Astrocyte (in vitro differentiated cells and primary cell): ENCODE measurements at regions not wholly inside any gene's neighbourhood (a gene's known extent, or its start where the extent isn't known, plus 50 kb on each side); places are given as distances from the start of the nearest gene placed in this dataset.

Experiments
- EZH2 ChIP-seq: IDR thresholded peaks from 2 replicates; pipeline ENCODE4 v1.6.1; 2012; ENCODE audit warnings: mild to moderate bottlenecking, low read length, inconsistent platforms; ENCODE audit not compliant: insufficient read depth
- TF ChIP-seq, protein P1 (sequence below): IDR thresholded peaks from 2 replicates; pipeline ENCODE4 v1.5.1; 2011; ENCODE audit warnings: low read depth, mild to moderate bottlenecking, inconsistent platforms, low read length, moderate library complexity; ENCODE audit not compliant: insufficient read depth

DNA sequence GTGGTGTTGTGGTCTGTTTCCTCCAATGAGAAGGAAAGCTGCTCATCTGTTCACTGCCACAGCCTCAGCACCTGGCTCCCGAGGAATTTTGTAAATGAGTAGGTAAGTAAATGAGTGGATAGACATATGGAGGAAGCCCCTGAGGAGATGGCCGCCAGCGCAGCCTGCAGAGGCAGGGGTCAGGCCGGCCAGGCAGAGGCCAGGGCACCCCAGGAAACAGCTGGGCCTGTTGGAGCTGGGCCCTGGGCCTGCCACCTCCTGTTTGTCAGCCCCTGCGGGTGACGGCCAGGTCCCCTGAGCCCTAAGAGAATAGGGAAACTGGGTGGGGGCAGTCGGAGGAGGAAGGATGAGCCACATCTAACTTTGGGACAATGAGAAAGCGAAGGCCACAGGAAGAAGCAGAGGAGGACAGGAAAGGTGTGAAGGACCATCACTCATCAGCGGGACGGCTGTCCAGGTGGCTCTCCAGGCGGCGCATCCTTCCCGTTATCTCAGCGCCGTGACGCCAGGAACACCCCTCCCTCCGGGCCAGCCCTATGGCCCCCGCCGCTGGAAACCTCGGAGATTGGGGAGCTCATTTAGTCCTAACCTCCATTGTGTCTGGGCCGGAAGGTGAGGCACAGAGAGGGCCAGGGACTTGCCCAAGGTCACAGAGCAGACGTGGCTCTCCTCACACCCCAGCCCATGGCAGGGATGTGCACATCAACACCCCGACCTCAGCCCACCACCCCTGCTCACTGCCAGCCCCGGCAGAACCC, 142.3 kb upstream of the UNC5B start:
- TF ChIP-seq, protein P1, sequence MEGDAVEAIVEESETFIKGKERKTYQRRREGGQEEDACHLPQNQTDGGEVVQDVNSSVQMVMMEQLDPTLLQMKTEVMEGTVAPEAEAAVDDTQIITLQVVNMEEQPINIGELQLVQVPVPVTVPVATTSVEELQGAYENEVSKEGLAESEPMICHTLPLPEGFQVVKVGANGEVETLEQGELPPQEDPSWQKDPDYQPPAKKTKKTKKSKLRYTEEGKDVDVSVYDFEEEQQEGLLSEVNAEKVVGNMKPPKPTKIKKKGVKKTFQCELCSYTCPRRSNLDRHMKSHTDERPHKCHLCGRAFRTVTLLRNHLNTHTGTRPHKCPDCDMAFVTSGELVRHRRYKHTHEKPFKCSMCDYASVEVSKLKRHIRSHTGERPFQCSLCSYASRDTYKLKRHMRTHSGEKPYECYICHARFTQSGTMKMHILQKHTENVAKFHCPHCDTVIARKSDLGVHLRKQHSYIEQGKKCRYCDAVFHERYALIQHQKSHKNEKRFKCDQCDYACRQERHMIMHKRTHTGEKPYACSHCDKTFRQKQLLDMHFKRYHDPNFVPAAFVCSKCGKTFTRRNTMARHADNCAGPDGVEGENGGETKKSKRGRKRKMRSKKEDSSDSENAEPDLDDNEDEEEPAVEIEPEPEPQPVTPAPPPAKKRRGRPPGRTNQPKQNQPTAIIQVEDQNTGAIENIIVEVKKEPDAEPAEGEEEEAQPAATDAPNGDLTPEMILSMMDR, result no peak
- TF ChIP-seq EZH2, result no peak
